ENCODE measurements at regions not wholly inside any gene's neighbourhood (a gene's known extent, or its start where the extent isn't known, plus 50 kb on each side); places are given as distances from the start of the nearest gene placed in this dataset.
"Not testable (repeated sequence)": the region's sequence is repeated elsewhere in the genome, so short reads cannot be mapped to it uniquely, and the experiment has no call there.

DNA sequence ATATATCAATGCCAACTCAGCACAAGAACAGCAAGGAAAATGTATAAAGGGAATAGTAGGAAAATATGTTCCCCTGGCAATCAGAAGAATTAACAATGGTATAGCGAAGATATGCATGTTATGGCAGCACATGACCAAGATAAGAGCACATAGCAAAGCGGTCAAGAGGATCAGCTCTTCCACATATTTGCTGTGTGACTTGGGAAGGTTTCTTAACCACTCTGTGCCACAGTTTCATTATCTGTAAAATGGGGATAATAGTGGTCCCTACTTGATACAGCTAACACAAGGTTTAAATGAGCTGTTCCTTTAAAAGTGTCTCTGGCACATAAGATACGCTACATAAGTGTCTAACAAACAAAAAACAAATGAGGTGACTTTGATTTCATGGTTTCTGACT lies 77.9 kb upstream of the PIP5K1B start:
- in situ Hi-C loops (cut with MboI; ENCODE audit: low sequenced_read_pairs, unreplicated experiment), result no loop called here
- no peak for DNase-seq (ENCODE audit: low spot score)
- TF ChIP-seq, protein P1, sequence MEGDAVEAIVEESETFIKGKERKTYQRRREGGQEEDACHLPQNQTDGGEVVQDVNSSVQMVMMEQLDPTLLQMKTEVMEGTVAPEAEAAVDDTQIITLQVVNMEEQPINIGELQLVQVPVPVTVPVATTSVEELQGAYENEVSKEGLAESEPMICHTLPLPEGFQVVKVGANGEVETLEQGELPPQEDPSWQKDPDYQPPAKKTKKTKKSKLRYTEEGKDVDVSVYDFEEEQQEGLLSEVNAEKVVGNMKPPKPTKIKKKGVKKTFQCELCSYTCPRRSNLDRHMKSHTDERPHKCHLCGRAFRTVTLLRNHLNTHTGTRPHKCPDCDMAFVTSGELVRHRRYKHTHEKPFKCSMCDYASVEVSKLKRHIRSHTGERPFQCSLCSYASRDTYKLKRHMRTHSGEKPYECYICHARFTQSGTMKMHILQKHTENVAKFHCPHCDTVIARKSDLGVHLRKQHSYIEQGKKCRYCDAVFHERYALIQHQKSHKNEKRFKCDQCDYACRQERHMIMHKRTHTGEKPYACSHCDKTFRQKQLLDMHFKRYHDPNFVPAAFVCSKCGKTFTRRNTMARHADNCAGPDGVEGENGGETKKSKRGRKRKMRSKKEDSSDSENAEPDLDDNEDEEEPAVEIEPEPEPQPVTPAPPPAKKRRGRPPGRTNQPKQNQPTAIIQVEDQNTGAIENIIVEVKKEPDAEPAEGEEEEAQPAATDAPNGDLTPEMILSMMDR (IDR thresholded peaks at IDR 0.05; ENCODE audit: borderline replicate concordance, control extremely low read depth, extremely low read depth, insufficient read depth, missing control alignments), result no peak

DNA sequence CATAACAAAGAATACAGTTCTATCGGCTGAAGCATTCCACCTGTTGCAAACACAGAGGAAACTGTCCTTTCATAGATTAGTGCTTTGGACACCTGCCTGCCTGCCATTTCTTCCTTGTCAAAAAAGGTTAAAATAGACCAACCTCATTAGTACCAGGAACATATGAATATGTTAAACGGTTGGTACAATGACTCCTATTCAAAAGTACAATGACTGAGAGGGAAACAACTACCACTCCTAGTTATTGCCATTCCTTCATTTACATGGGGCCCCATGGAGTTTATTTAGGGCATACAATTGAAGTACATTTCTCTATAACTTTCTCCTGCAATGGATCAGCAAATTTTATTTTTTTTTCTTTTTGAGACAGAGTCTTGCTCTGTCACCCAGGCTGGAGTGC lies 77.4 kb upstream of the PIP5K1B start:
- in situ Hi-C loops (cut with MboI; ENCODE audit: low sequenced_read_pairs, unreplicated experiment), result no loop called here
- TF ChIP-seq, protein P1 (IDR thresholded peaks at IDR 0.05; ENCODE audit: borderline replicate concordance, control extremely low read depth, extremely low read depth, insufficient read depth, missing control alignments), result no peak
- no peak for DNase-seq (ENCODE audit: low spot score)

DNA sequence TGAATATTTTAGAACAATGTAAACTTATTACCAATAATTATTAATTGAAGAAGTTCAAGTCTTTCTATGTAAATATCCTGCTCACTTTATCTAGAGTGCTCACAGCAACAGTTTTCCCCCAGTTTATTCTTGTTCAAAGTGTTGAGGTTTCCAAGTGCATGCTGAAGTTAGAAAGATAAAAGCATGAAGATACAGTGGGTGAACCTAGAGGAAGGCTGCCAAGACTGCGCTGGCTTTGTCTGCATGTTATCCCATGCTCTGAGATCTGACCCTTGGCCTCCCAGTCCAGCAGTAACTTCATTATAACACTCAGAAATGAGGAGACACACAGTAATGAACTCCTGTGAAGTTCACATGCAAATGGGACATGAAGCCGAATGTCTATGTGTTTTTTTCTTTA lies 76.0 kb upstream of the PIP5K1B start:
- in situ Hi-C loops (cut with MboI; ENCODE audit: low sequenced_read_pairs, unreplicated experiment), result no loop called here
- no peak for DNase-seq (ENCODE audit: low spot score)
- TF ChIP-seq, protein P1 (IDR thresholded peaks at IDR 0.05; ENCODE audit: borderline replicate concordance, control extremely low read depth, extremely low read depth, insufficient read depth, missing control alignments), result no peak

DNA sequence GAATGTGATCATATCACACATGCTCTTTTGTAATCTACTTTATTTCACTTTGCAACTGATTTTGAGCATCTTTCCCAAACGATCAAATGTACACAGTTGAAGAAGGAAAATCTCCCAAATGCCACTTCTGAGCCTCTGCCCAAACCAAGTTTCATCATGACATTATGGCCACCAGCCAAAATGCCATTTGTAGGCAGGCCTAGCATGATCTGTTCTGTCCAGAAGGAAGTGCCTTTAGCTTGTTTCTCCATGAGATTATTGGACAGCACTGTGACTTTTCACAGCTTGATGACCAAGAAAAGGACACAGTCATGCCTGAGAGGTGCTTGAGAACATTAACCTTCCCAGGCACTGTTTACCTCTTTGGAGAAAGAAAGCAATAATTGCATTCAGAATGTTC lies 73.2 kb upstream of the PIP5K1B start:
- TF ChIP-seq, protein P1 (IDR thresholded peaks at IDR 0.05; ENCODE audit: borderline replicate concordance, control extremely low read depth, extremely low read depth, insufficient read depth, missing control alignments), result no peak
- no peak for DNase-seq (ENCODE audit: low spot score)
- in situ Hi-C loops (cut with MboI; ENCODE audit: low sequenced_read_pairs, unreplicated experiment), result no loop called here

DNA sequence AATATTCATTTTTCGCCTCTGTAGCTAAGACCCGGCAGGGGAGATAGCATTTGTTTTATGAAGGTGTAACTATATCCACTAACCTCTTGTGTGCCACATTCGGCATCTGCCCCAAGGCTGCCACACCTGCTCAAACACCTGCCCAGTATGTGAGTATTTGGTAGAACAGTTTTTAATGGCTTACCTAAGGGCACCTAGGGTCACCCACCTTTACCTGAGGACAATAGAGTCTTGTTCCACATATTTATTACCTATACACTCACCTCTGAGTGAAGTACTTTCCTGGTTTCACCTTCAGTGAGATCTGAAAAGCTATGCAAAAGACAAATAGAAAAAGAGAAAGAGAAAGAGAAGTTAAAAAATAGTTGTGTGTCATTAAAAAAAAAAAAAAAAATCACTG lies 68.0 kb upstream of the PIP5K1B start:
- in situ Hi-C loops (cut with MboI; ENCODE audit: low sequenced_read_pairs, unreplicated experiment), result no loop called here
- no peak for DNase-seq (ENCODE audit: low spot score)
- TF ChIP-seq, protein P1 (IDR thresholded peaks at IDR 0.05; ENCODE audit: borderline replicate concordance, control extremely low read depth, extremely low read depth, insufficient read depth, missing control alignments), result no peak

DNA sequence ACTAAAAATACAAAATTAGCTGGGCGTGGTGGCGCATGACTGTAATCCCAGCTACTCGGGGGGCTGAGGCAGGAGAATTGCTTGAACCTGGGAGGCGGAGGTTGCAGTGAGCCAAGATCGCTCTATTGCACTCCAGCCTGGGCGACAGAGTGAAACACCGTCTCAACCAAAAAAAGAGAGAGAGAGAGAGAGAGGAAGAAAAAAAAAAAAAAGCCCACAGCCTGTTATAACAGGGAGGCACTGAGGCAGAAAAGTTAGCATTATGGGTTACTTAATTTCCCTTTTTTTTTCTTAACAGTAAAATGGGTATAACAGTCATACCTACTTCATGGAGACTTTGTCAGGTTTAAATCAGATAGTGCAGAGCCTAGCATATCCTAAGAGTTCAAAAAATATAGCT lies 65.8 kb upstream of the PIP5K1B start:
- DNase-seq (ENCODE audit: low spot score); in situ Hi-C loops (cut with MboI; ENCODE audit: low sequenced_read_pairs, unreplicated experiment): not testable (repeated sequence)

DNA sequence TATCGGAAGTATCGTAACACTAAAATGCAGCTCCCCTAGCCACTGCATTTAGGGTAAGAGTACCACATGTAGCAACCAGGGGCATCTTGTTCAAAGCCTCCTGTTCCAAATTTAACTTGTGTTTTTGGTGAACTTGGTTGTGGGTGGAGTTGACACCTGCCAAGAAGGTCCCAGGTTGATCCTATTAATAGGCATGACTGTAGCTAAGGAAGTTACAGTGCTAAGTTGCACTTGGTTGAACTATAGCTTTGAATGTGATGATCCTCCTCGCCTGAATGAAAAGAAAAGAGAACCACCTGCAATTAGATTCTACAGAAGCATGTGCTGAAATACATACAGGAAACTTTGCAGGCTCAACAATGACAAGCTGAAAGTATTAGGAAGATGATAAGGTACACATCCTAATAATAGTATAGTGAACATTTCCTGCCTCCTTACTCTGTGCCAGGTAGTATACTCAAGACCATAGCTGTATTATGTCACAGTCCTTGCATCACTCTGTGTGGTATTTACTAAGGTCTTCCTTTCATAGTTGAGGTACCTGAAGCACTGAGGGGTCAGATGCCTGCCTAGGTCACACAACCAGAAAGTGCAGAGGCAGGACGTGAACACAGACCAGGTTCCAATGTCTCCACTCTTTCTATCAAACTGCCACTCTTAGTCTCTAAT lies 64.5 kb upstream of the PIP5K1B start:
- in situ Hi-C loops (cut with MboI; ENCODE audit: low sequenced_read_pairs, unreplicated experiment), result no loop called here
- TF ChIP-seq, protein P1 (IDR thresholded peaks at IDR 0.05; ENCODE audit: borderline replicate concordance, control extremely low read depth, extremely low read depth, insufficient read depth, missing control alignments), result no peak
- no peak for DNase-seq (ENCODE audit: low spot score)
